ENCODE measurements at regions not wholly inside any gene's neighbourhood (a gene's known extent, or its start where the extent isn't known, plus 50 kb on each side); places are given as distances from the start of the nearest gene placed in this dataset.

GRCh38 chr3:20589275-20589674 lies 403.3 kb upstream of the SGO1 start (continued):
- TF ChIP-seq ZNF530 (tag by site-specific recombination; IDR thresholded peaks at IDR 0.05; ENCODE audit: low read depth), result no peak
- TF ChIP-seq ZNF302 (tag by site-specific recombination; IDR thresholded peaks at IDR 0.05; ENCODE audit: low read depth), result no peak
- no peak for TF ChIP-seq ZFHX2 (tag by site-specific recombination; conservative IDR thresholded peaks at IDR 0.05)
- no peak for TF ChIP-seq HIC1 (tag by site-specific recombination; IDR thresholded peaks at IDR 0.05)
- no peak for TF ChIP-seq ZNF132 (tag by site-specific recombination; IDR thresholded peaks at IDR 0.05; ENCODE audit: borderline replicate concordance)
- TF ChIP-seq ZBTB48 (tag by site-specific recombination; IDR thresholded peaks at IDR 0.05), result no peak
- no peak for TF ChIP-seq ZNF2 (tag by site-specific recombination; IDR thresholded peaks at IDR 0.05)
- TF ChIP-seq ZNF518A (tag by site-specific recombination; conservative IDR thresholded peaks at IDR 0.05; ENCODE audit: low read depth), result no peak
- no peak for TF ChIP-seq ZNF561 (tag by site-specific recombination; IDR thresholded peaks at IDR 0.05; ENCODE audit: borderline replicate concordance)

- Histone ChIP-seq H3K27ac (ENCODE audit: extremely low read depth, low read depth, low read length) (no peak overlapping the region), H3K4me1 (ENCODE audit: control insufficient read depth, insufficient read depth, low read length) (no peaks in the 10 kb centered on the region), H3K9me3 (ENCODE audit: control insufficient read depth, insufficient read depth, low read depth, low read length) (no peaks in the 10 kb centered on the region), H3K36me3 (ENCODE audit: control insufficient read depth in 2 of 2, insufficient read depth in 1 of 2, low read length in 2 of 2) (no peaks in the 10 kb centered on the region), H3K4me3 (ENCODE audit: low read depth, low read length) (no peak overlapping the region)
- ChIA-PET CTCF (no interaction called here), POLR2A (no interaction called here)
- no peak for TF ChIP-seq ZNF624 (tag by site-specific recombination; IDR thresholded peaks at IDR 0.05)
- TF ChIP-seq ZNF114 (tag by site-specific recombination; IDR thresholded peaks at IDR 0.05), result no peak
- TF ChIP-seq ZNF398 (tag by site-specific recombination; IDR thresholded peaks at IDR 0.05), result no peak
- no peak for TF ChIP-seq KLF16 (tag by site-specific recombination; IDR thresholded peaks at IDR 0.05)
- no peak for TF ChIP-seq ZIC2 (tag by site-specific recombination; IDR thresholded peaks at IDR 0.05)
- TF ChIP-seq ZNF433 (tag by site-specific recombination; IDR thresholded peaks at IDR 0.05; ENCODE audit: low read depth), result no peak
- no peak for TF ChIP-seq PRDM4 (tag by site-specific recombination; IDR thresholded peaks at IDR 0.05)
- no peak for TF ChIP-seq ZNF362 (tag by site-specific recombination; IDR thresholded peaks at IDR 0.05)
- no peak for TF ChIP-seq GFI1B (tag by site-specific recombination; IDR thresholded peaks at IDR 0.05)
These were observed 402.8 kb upstream of the SGO1 start for GRCh38 chr3:20588781-20589180.
